A549 (cell line): ENCODE measurements at regions not wholly inside any gene's neighbourhood (a gene's known extent, or its start where the extent isn't known, plus 50 kb on each side); places are given as distances from the start of the nearest gene placed in this dataset.

ENCODE experiments used
- BCL3 ChIP-seq: fragments of >200 bp; sonication (Bioruptor Twin); formaldehyde crosslinking; IDR thresholded peaks from 3 replicates; pipeline ENCODE4 v1.6.1; 2016
- CEBPB ChIP-seq, 2 experiments: fragments of >200 bp in 1 of 2; sonication (Bioruptor Twin) in 1 of 2; formaldehyde crosslinking in 1 of 2; IDR thresholded peaks; 2 replicates each; pipeline ENCODE4 v1.6.1; 2012 to 2016
- CTCF ChIP-seq: fragments of >200 bp; sonication (Bioruptor Twin); formaldehyde crosslinking; IDR thresholded peaks from 3 replicates; pipeline ENCODE4 v1.5.1; 2016
- RAD21 ChIP-seq, 2 experiments: fragments of >200 bp in 1 of 2; sonication (Bioruptor Twin) in 1 of 2; formaldehyde crosslinking in 1 of 2; IDR thresholded peaks in 1 of 2; conservative IDR thresholded peaks in 1 of 2; 2 replicates in 1 of 2; 3 replicates in 1 of 2; pipeline ENCODE4 v1.6.1; 2012 to 2018; ENCODE audit warnings: inconsistent platforms in 1 of 2
- REST ChIP-seq: fragments of 200-600 bp; sonication (generic); IDR thresholded peaks from 2 replicates; pipeline ENCODE4 v1.6.1; 2016; ENCODE audit warnings: antibody characterized with exemption, mild to moderate bottlenecking, moderate library complexity
- RFX5 ChIP-seq: fragments of 450-650 bp; IDR thresholded peaks from 2 replicates; pipeline ENCODE4 v1.7.1; 2014; ENCODE audit warnings: antibody characterized with exemption, mild to moderate bottlenecking, moderate library complexity

DNA sequence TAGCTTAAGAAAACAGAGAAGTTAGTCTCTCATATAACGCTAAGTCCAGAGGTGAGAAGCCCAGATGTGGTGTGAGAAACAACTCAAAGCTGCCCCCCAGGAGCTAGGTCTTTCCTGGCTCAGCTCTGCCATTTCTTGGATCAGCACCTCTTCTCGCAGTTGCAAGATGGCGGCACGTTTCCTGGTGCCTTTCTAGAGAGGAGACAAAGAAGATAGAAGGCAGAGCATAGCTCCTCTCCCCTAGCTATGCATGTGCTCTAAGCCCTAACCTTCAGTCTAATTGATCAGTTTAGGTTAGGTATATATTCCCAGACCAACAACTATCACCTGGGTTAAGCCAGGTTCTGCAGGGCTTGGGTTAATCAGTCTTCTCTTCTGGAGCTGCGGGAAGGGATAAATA is 119.5 kb upstream of the RAB12 start:
- TF ChIP-seq REST (no peak), RFX5 (no peak), RAD21 (conservative IDR thresholded peaks at IDR 0.05 in 1 of 2, IDR thresholded peaks at IDR 0.05 in 1 of 2) (no peak), CTCF (no peak), CEBPB (IDR thresholded peaks at IDR 0.05) (no peak), BCL3 (no peak)
